Hematopoietic multipotent progenitor cell treated with erythropoietin and hydrocortisone succinate and interleukin-3 and kit ligand, for 17 days (in vitro differentiated cells): ENCODE measurements at regions not wholly inside any gene's neighbourhood (a gene's known extent, or its start where the extent isn't known, plus 50 kb on each side); places are given as distances from the start of the nearest gene placed in this dataset.
"Not testable (repeated sequence)": the region's sequence is repeated elsewhere in the genome, so short reads cannot be mapped to it uniquely, and the experiment has no call there.

Experiments used
- DNase-seq: peaks from one replicate; pipeline ENCODE4 v3.0.0-alpha.2; 2015; ENCODE audit warnings: low spot score

- no peak for DNase-seq
These were observed 199.9 kb downstream of the FAM181B start for GRCh38 chr11:82533628-82534327.

- no peak for DNase-seq
These were observed 203.7 kb downstream of the FAM181B start for GRCh38 chr11:82529936-82530335.

GRCh38 chr11:82527081-82527584, 206.5 kb downstream of the FAM181B start:
- no peak for DNase-seq

GRCh38 chr11:82523141-82523540, 210.5 kb downstream of the FAM181B start:
- no peak for DNase-seq

- no peak for DNase-seq
These were observed 212.2 kb downstream of the FAM181B start for GRCh38 chr11:82521427-82521826.

GRCh38 chr11:82507288-82507687, 226.4 kb downstream of the FAM181B start:
- no peak for DNase-seq

GRCh38 chr11:82505379-82505778, 228.3 kb downstream of the FAM181B start:
- DNase-seq: no peak

GRCh38 chr11:82501174-82501573, 232.5 kb downstream of the FAM181B start:
- not testable (repeated sequence) for DNase-seq

GRCh38 chr11:82494988-82495432, 238.7 kb downstream of the FAM181B start:
- DNase-seq: no peak

GRCh38 chr11:82474876-82475275, 258.8 kb downstream of the FAM181B start:
- DNase-seq: no peak

- DNase-seq: no peak
These were observed 268.2 kb downstream of the FAM181B start for GRCh38 chr11:82465481-82465880.

- DNase-seq: no peak
These were observed 270.9 kb downstream of the FAM181B start for GRCh38 chr11:82462608-82463242.

GRCh38 chr11:82458761-82459160, 274.9 kb downstream of the FAM181B start:
- no peak for DNase-seq

GRCh38 chr11:82458147-82458546, 275.5 kb downstream of the FAM181B start:
- DNase-seq: no peak

GRCh38 chr11:82450996-82451395, 282.7 kb downstream of the FAM181B start:
- no peak for DNase-seq

- no peak for DNase-seq
These were observed 327.1 kb downstream of the FAM181B start for GRCh38 chr11:82406611-82407010.

- no peak for DNase-seq
These were observed 328.2 kb downstream of the FAM181B start for GRCh38 chr11:82405421-82405820.

- DNase-seq: no peak
These were observed 328.7 kb downstream of the FAM181B start for GRCh38 chr11:82404981-82405380.

GRCh38 chr11:82403640-82404305, 329.9 kb downstream of the FAM181B start:
- no peak for DNase-seq

- no peak for DNase-seq
These were observed 335.3 kb downstream of the FAM181B start for GRCh38 chr11:82398300-82398815.

- DNase-seq: not testable (repeated sequence)
These were observed 337.0 kb downstream of the FAM181B start for GRCh38 chr11:82396639-82397038.

- DNase-seq: no peak
These were observed 349.4 kb downstream of the FAM181B start for GRCh38 chr11:82384308-82384707.
